Hepatocyte (in vitro differentiated cells): ENCODE measurements at regions not wholly inside any gene's neighbourhood (a gene's known extent, or its start where the extent isn't known, plus 50 kb on each side); places are given as distances from the start of the nearest gene placed in this dataset.

ENCODE experiments used
- DNase-seq: peaks from one replicate; pipeline ENCODE4 v3.0.0-alpha.2; 2016; ENCODE audit warnings: low spot score
- H2AFZ ChIP-seq: fragments of 200-600 bp; sonication (generic); 2 replicates; pipeline ENCODE4 v1.6.0; 2016; ENCODE audit warnings: antibody characterized with exemption, mild to moderate bottlenecking
- H3K27ac ChIP-seq: fragments of 200-600 bp; sonication (generic); 2 replicates; pipeline ENCODE4 v1.5.1; 2016; ENCODE audit warnings: mild to moderate bottlenecking
- H3K27me3 ChIP-seq: fragments of 200-600 bp; sonication (generic); 2 replicates; pipeline ENCODE4 v1.6.1; 2016
- H3K36me3 ChIP-seq: fragments of 200-600 bp; sonication (generic); replicated peaks from 2 replicates; pipeline ENCODE4 v1.5.1; 2016; ENCODE audit warnings: low read depth; ENCODE audit not compliant: insufficient read depth
- H3K4me1 ChIP-seq: fragments of 200-600 bp; sonication (generic); 2 replicates; pipeline ENCODE4 v1.5.1; 2016; ENCODE audit warnings: mild to moderate bottlenecking, moderate library complexity; ENCODE audit not compliant: insufficient read depth
- H3K4me2 ChIP-seq: fragments of 200-600 bp; sonication (generic); 2 replicates; pipeline ENCODE4 v1.6.0; 2016
- H3K4me3 ChIP-seq: fragments of 200-600 bp; sonication (generic); 2 replicates; pipeline ENCODE4 v1.5.1; 2016; ENCODE audit warnings: mild to moderate bottlenecking
- H3K79me2 ChIP-seq: fragments of 200-600 bp; sonication (generic); 2 replicates; pipeline ENCODE4 v1.6.0; 2017; ENCODE audit warnings: mild to moderate bottlenecking
- H3K9me2 ChIP-seq: fragments of 200-600 bp; sonication (generic); replicated peaks from 2 replicates; pipeline ENCODE4 v1.6.0; 2017; ENCODE audit warnings: mild to moderate bottlenecking; ENCODE audit not compliant: insufficient read depth
- H3K9me3 ChIP-seq: fragments of 200-600 bp; sonication (generic); 2 replicates; pipeline ENCODE4 v1.5.1; 2016; ENCODE audit warnings: low read depth, mild to moderate bottlenecking
- H4K20me1 ChIP-seq: fragments of 200-600 bp; sonication (generic); 2 replicates; pipeline ENCODE4 v1.6.0; 2016; ENCODE audit warnings: mild to moderate bottlenecking; ENCODE audit not compliant: insufficient read depth, poor library complexity, severe bottlenecking
- EZH2 ChIP-seq: fragments of 200-600 bp; sonication (generic); IDR thresholded peaks from 2 replicates; pipeline ENCODE4 v1.6.1; 2016; ENCODE audit warnings: antibody characterized with exemption, mild to moderate bottlenecking, borderline replicate concordance
- EZH2phosphoT487 ChIP-seq: fragments of 200-600 bp; sonication (generic); IDR thresholded peaks from one replicate; pipeline ENCODE4 v1.6.1; 2018; ENCODE audit warnings: antibody characterized with exemption, mild to moderate bottlenecking, low read depth, moderate library complexity; ENCODE audit not compliant: unreplicated experiment, severe bottlenecking
- WGBS: methylation state at CpG from one replicate; pipeline ENCODE4 v1.1.6; 2016; ENCODE audit warnings: low lambda C conversion rate; ENCODE audit errors: missing lambda C conversion rate; 5-methylcytosine and 5-hydroxymethylcytosine counted together
- TF ChIP-seq, protein P1 (sequence below): fragments of 200-600 bp; sonication (generic); IDR thresholded peaks from 2 replicates; pipeline ENCODE4 v1.5.1; 2016; ENCODE audit warnings: antibody characterized with exemption, mild to moderate bottlenecking; ENCODE audit not compliant: poor library complexity

DNA sequence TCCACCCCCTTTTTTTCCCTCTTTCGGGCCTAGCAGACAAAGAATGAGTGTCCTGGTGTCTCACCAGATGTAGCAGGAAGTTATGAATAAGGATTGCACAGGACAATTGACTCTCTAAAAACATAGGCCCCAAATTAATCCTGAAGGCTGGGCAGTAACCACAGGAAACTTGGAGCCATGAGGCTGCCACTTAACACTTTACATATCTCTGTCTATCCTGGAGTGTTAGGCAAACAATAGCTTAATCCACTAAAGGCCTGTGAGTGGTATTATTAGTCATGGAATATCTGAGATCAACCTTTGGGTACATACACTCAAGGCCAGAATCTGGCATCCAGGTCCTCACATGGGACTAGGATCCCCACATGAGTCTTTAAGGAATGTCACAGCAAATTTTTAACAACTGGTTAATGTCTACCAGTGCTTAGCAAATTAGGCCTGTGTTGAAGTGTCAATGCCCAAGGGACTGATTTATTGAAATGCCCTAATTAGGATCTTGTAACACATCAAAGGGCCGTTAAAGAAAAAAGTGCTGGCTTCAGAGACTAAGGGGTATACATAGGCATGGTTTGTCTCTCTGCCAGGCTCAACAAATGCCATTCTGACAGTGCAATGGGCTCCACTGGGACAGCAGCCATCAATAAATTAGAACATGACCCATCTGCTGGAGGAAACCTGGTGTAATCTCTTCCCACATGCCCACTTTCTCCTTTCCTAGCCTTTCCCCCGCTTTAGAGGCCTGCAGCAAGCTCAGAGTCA lies 196.7 kb upstream of the TBX20 start:
- peaks cover 16% of the 10 kb centered on the region for H3K27me3 ChIP-seq
- H3K4me2 ChIP-seq: no peak overlapping the region
- TF ChIP-seq EZH2: no peak
- TF ChIP-seq, protein P1, sequence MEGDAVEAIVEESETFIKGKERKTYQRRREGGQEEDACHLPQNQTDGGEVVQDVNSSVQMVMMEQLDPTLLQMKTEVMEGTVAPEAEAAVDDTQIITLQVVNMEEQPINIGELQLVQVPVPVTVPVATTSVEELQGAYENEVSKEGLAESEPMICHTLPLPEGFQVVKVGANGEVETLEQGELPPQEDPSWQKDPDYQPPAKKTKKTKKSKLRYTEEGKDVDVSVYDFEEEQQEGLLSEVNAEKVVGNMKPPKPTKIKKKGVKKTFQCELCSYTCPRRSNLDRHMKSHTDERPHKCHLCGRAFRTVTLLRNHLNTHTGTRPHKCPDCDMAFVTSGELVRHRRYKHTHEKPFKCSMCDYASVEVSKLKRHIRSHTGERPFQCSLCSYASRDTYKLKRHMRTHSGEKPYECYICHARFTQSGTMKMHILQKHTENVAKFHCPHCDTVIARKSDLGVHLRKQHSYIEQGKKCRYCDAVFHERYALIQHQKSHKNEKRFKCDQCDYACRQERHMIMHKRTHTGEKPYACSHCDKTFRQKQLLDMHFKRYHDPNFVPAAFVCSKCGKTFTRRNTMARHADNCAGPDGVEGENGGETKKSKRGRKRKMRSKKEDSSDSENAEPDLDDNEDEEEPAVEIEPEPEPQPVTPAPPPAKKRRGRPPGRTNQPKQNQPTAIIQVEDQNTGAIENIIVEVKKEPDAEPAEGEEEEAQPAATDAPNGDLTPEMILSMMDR: no peak
- TF ChIP-seq EZH2phosphoT487: no peak
- WGBS: 48% methylated on average over 3 of the region's 3 CpGs
- H3K27ac ChIP-seq: no peak overlapping the region
- no peaks in the 10 kb centered on the region for H3K36me3 ChIP-seq
- DNase-seq: no peak
- no peaks in the 10 kb centered on the region for H3K79me2 ChIP-seq
- H3K9me3 ChIP-seq: no peaks in the 10 kb centered on the region
- no peak overlapping the region for H3K4me3 ChIP-seq
- H3K9me2 ChIP-seq: no peaks in the 10 kb centered on the region
- no peaks in the 10 kb centered on the region for H4K20me1 ChIP-seq
- no peak overlapping the region for H2AFZ ChIP-seq
- H3K4me1 ChIP-seq: peaks cover 9% of the 10 kb centered on the region

DNA sequence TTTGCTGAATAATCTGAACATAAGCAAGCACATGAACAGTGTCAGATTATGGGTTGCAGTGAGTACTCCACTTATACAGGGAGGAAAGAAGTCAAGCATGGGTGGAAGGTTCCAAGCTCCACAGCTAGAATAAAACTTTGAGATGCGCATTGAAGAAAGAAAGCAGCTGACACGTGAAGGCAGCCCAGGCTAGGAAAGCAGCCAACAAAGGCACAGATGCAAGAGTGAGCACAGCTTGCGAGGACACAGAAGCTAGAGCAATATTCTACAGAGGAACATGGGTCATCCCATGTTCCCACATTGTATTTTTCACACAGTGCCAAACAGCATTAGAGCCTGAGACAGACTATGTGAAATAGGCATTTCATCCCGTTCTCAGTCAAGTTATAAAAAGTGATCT lies 194.6 kb upstream of the TBX20 start:
- no peaks in the 10 kb centered on the region for H3K9me3 ChIP-seq
- no peak for DNase-seq
- 91% methylated on average over 4 of the region's 4 CpGs for WGBS
- no peak for TF ChIP-seq EZH2phosphoT487
- TF ChIP-seq, protein P1: no peak
- H3K4me1 ChIP-seq: no peaks in the 10 kb centered on the region
- H3K27me3 ChIP-seq: no peaks in the 10 kb centered on the region
- no peak overlapping the region for H3K27ac ChIP-seq
- H3K9me2 ChIP-seq: no peaks in the 10 kb centered on the region
- no peak overlapping the region for H2AFZ ChIP-seq
- H3K36me3 ChIP-seq: no peaks in the 10 kb centered on the region
- no peak overlapping the region for H3K4me2 ChIP-seq
- H3K79me2 ChIP-seq: no peaks in the 10 kb centered on the region
- H3K4me3 ChIP-seq: no peak overlapping the region
- H4K20me1 ChIP-seq: no peaks in the 10 kb centered on the region

DNA sequence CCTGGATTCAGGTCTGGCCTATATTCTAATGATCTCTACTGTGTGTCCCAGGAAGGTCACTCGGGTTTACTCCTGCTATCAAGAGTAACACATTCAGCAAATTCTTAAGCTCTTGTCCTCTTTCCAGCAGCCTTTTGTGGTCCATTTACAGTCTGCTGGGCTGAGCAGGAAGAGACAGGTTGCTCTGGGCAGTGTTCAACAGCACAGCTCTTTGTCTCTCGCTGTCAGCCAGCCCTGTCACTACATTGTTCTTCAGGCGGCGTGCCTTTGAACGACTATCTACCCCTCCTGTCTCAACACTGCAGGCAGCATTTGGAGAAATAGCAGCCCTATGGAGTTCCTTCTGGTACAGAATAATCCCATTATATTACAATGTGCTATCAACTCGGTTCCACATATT lies 192.2 kb upstream of the TBX20 start:
- H3K79me2 ChIP-seq: no peaks in the 10 kb centered on the region
- H2AFZ ChIP-seq: no peak overlapping the region
- H3K9me2 ChIP-seq: no peaks in the 10 kb centered on the region
- 31% methylated on average over 6 of the region's 6 CpGs for WGBS
- no peak for DNase-seq
- H3K4me3 ChIP-seq: no peak overlapping the region
- no peaks in the 10 kb centered on the region for H3K36me3 ChIP-seq
- no peaks in the 10 kb centered on the region for H3K4me1 ChIP-seq
- H3K27ac ChIP-seq: no peak overlapping the region
- no peak for TF ChIP-seq EZH2
- TF ChIP-seq, protein P1: no peak
- no peak for TF ChIP-seq EZH2phosphoT487
- H3K9me3 ChIP-seq: no peaks in the 10 kb centered on the region
- no peaks in the 10 kb centered on the region for H4K20me1 ChIP-seq
- no peaks in the 10 kb centered on the region for H3K27me3 ChIP-seq
- H3K4me2 ChIP-seq: no peak overlapping the region
